Right lobe of liver (tissue), 6 donors: ENCODE measurements at regions not wholly inside any gene's neighbourhood (a gene's known extent, or its start where the extent isn't known, plus 50 kb on each side); places are given as distances from the start of the nearest gene placed in this dataset.

Experiments used
- ATAC-seq, 4 donors: fragments of 200-7000 bp; cut with Tn5 transposase; one replicate each; pipeline ENCODE4 v1.9.1; 2020; ENCODE audit warnings: mild to moderate bottlenecking in 4 of 4, moderate library complexity in 4 of 4
- DNase-seq, 3 donors: peaks; one replicate each; pipeline ENCODE4 v3.0.0-alpha.2; 2020
- H3K27ac ChIP-seq, 3 donors: fragments of 200-600 bp; one replicate each; pipeline ENCODE4 v1.8.0; 2022
- H3K27me3 ChIP-seq, 2 donors: fragments of 200-600 bp; one replicate each; pipeline ENCODE4 v1.8.0; 2022
- H3K36me3 ChIP-seq, 4 donors: fragments of 200-600 bp; sonication (generic) in 1 of 4; one replicate each; pipeline versions ENCODE4 v1.5.1 to v1.8.0; 2017 to 2022; ENCODE audit warnings: control low read depth in 1 of 4
- H3K4me1 ChIP-seq, 4 donors: fragments of 200-600 bp; sonication (generic) in 1 of 4; one replicate each; pipeline versions ENCODE4 v1.5.1 to v1.8.0; 2017 to 2022; ENCODE audit warnings: control low read depth in 1 of 4
- H3K4me3 ChIP-seq, 3 donors: fragments of 200-600 bp; one replicate each; pipeline ENCODE4 v1.8.0; 2022
- H3K9me3 ChIP-seq, 4 donors: fragments of 200-600 bp; sonication (generic) in 1 of 4; one replicate each; pipeline versions ENCODE4 v1.5.1 to v1.8.0; 2017 to 2022; ENCODE audit warnings: control low read depth in 1 of 4
- POLR2A ChIP-seq: fragments of 450-650 bp; IDR thresholded peaks from one replicate; pipeline ENCODE4 v1.6.1; 2017; ENCODE audit warnings: antibody characterized with exemption, mild to moderate bottlenecking
- WGBS: methylation state at CpG from one replicate; pipeline ENCODE4 v1.1.6; 2018; ENCODE audit warnings: low coverage, low lambda C conversion rate; ENCODE audit not compliant: insufficient coverage; ENCODE audit errors: missing lambda C conversion rate; 5-methylcytosine and 5-hydroxymethylcytosine counted together
- intact Hi-C, 2 donors: fragments of 100-400 bp; cut with DNase I; formaldehyde crosslinking; loops; one replicate each; pipeline versions ENCODE4 v1.11.2 to v1.14.1; 2022
- TF ChIP-seq, protein P1 (sequence below), 4 donors: fragments of 200-600 bp in 3 of 4; fragments of 450-650 bp in 1 of 4; IDR thresholded peaks; one replicate each; pipeline versions ENCODE4 v1.5.1 to v1.8.0; 2016 to 2022; ENCODE audit warnings: antibody characterized with exemption in 4 of 4, mild to moderate bottlenecking in 2 of 4
- donor health status: DM: no; HTN: yes; CAD: no.
- donor health status: DM: no; HTN: no; CAD: no.
- donor health status: DM: no; HTN: no; CAD: no.
- donor health status: DM: no; HTN: yes; CAD: no.
- donor health status: DM: no; HTN: yes; CAD: no.

DNA sequence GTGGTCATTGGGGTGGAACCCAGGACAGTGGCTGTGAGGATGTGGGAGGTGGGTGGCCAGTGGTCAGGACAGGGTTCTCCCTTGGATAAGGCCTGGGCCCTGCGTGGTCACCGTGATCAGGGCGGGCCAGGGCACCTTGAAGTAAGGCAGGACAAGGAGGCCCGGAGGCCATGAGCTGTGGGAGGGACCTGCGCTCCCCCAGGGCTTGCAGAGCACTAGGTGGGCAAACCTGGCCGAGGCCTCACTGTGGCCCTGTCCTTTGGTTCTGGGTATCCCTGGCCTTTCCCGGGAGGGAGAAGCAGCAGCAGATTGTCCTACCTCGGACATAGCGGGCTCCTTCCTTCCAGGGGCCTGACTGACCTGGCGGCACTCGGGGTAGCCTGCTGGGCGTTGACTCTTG, 144.8 kb upstream of the RET start:
- WGBS: no CpG with 5 or more reads among the region's 12 CpGs
- Histone ChIP-seq H3K4me3 (no peak overlapping the region), H3K9me3 (no peaks in the 10 kb centered on the region), H3K27me3 (peaks cover 0 to 6% of the 10 kb centered on the region in 2 donors), H3K27ac (no peak overlapping the region), H3K4me1 (no peaks in the 10 kb centered on the region), H3K36me3 (no peaks in the 10 kb centered on the region)
- DNase-seq (no peak), ATAC-seq (no peak)
- TF ChIP-seq POLR2A: no peak
- TF ChIP-seq, protein P1, sequence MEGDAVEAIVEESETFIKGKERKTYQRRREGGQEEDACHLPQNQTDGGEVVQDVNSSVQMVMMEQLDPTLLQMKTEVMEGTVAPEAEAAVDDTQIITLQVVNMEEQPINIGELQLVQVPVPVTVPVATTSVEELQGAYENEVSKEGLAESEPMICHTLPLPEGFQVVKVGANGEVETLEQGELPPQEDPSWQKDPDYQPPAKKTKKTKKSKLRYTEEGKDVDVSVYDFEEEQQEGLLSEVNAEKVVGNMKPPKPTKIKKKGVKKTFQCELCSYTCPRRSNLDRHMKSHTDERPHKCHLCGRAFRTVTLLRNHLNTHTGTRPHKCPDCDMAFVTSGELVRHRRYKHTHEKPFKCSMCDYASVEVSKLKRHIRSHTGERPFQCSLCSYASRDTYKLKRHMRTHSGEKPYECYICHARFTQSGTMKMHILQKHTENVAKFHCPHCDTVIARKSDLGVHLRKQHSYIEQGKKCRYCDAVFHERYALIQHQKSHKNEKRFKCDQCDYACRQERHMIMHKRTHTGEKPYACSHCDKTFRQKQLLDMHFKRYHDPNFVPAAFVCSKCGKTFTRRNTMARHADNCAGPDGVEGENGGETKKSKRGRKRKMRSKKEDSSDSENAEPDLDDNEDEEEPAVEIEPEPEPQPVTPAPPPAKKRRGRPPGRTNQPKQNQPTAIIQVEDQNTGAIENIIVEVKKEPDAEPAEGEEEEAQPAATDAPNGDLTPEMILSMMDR (IDR thresholded peaks at IDR 0.05): no peak
- intact Hi-C loops: no loop called here

DNA sequence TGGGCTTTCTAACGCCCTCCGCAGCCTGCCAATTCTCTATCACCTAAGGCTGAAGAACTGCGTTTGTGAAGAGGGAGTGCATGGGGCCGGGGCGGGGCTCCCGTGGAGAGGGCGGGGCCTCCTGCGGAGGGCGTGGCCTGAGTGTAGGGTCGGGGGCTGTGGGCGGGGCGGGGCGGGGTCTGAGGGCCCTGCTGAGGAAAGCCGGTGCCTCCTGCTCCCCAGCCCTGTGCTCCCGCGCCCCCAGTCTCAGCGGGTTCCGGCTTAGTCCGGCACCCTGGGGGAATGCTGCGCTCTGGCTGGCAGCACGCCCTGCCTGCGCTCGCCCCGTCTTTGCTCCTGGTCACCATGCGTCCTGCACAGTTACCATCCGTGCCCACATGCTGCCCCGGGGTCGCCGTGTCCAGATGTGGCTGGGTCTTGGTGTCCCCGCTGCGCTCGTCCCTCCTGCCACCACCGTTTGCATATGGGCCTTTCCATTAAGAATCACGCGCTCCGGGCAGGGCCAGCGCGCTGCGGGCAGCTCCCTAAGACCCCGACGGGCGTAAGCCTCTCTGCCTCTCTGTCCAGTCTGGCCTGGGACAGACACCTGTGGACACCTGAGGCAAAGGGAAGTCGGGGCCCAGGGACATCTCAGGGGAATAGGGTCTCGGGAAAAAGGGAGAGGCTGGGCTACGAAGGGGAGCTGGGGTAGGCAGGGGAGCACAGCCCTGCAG, 144.0 kb upstream of the RET start:
- DNase-seq: no peak
- no peaks in the 10 kb centered on the region for H3K36me3 ChIP-seq
- intact Hi-C loops: no loop called here
- TF ChIP-seq, protein P1 (IDR thresholded peaks at IDR 0.05): no peak
- TF ChIP-seq POLR2A: no peak
- no peaks in the 10 kb centered on the region for H3K9me3 ChIP-seq
- peak overlapping the region in 2 of 3 donors; percentile 5 to 19 for H3K4me3 ChIP-seq
- H3K27ac ChIP-seq: no peak overlapping the region
- WGBS: 4% methylated on average over 15 of the region's 45 CpGs
- peak; percentile 3 to 46 (median 17) for ATAC-seq
- peaks cover 0 to 6% of the 10 kb centered on the region in 2 donors for H3K27me3 ChIP-seq
- H3K4me1 ChIP-seq: no peaks in the 10 kb centered on the region

DNA sequence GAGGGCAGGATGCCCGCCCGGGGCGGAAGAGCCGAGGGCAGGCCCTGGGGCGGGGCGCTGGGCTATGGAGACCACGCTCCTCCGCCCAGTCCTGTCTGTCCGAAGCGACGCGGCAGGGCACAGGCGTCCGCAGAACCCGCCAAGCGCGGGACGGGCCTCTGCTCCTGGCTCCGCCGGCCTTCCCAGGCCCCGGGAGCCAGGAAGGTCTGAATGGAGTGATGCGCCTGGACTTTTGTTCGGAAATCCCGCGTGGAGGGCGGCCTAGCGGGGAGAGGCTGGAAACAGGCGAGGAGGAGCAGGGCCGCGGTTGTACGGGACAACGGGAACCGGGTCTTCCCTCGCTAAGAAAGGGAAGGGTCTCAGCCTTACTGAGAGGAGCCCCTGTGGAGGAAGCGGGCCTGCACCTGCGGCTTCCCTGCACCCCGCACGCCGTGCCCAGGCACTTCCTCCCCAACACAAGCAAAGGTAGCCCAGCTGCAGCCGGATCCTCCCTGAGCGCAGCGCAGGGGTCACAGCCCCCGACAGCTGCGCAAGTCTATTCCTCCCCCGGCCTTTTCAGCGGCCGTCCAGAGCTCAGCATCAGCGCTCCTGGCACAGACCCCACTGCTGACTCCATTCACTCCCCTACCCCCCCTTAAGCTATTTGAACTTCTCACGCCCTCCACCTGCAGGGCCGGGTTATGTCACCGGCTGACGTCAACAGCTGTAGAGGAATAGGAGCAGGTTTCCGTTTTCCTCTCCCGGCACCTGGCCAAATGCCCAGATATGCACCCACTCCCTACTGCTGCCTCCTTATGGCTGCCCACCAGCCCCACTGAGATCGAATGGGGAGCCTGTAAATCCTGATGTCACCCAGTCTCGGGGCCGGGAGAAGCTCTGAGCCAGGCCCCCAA, 143.2 kb upstream of the RET start:
- Histone ChIP-seq H3K4me1 (no peaks in the 10 kb centered on the region), H3K9me3 (no peaks in the 10 kb centered on the region), H3K4me3 (peak overlapping the region in 1 of 3 donors; percentile 5), H3K27ac (no peak overlapping the region), H3K36me3 (no peaks in the 10 kb centered on the region), H3K27me3 (peaks cover 0 to 6% of the 10 kb centered on the region in 2 donors)
- WGBS: 14% methylated on average over 8 of the region's 57 CpGs
- ATAC-seq: peak; percentile 30 to 73 (median 47)
- intact Hi-C loops: no loop called here
- DNase-seq: peak in 1 of 3 donors; percentile 48
- TF ChIP-seq, protein P1 (IDR thresholded peaks at IDR 0.05): no peak
- no peak for TF ChIP-seq POLR2A

DNA sequence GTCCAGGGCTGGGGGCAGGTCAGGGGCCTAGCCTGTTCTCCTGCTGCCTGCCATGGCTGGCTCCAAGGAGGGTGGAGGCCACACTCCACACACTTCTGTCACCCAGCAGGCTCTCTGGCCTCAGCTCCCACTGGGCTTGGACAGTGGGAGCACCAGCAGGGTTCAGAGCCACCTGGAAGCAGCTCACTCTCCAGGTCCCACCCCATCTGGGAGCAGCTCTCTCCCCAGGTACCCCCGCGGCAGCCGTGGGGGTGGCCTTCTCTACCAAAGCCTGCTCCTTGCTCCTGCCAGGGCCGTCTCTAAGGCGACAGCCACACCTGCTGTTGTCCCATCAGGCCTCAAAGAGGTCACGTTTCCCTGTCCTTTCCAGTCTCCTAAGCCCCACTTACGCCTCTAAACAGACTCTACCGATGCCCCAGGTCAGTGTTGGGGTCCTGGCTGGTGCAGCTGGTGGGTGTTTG, 142.5 kb upstream of the RET start:
- intact Hi-C loops: no loop called here
- no peak overlapping the region for H3K4me3 ChIP-seq
- DNase-seq (no peak), ATAC-seq (peak in 1 of 4 donors; percentile 7)
- WGBS: 96% methylated on average over 3 of the region's 8 CpGs
- H3K27ac ChIP-seq: no peak overlapping the region
- H3K27me3 ChIP-seq: peaks cover 0 to 6% of the 10 kb centered on the region in 2 donors
- no peaks in the 10 kb centered on the region for H3K36me3 ChIP-seq
- TF ChIP-seq, protein P1 (IDR thresholded peaks at IDR 0.05): no peak
- TF ChIP-seq POLR2A: no peak
- H3K9me3 ChIP-seq: no peaks in the 10 kb centered on the region
- H3K4me1 ChIP-seq: no peaks in the 10 kb centered on the region
